Activated CD8-positive, alpha-beta memory T cell treated with anti-CD3 and anti-CD28 coated beads for 4 hours (primary cell): ENCODE measurements at regions not wholly inside any gene's neighbourhood (a gene's known extent, or its start where the extent isn't known, plus 50 kb on each side); places are given as distances from the start of the nearest gene placed in this dataset.

Experiments used
- DNase-seq, 2 donors: peaks; one replicate each; pipeline ENCODE4 v3.0.0-alpha.2; 2020; ENCODE audit warnings: low read depth in 2 of 2

DNA sequence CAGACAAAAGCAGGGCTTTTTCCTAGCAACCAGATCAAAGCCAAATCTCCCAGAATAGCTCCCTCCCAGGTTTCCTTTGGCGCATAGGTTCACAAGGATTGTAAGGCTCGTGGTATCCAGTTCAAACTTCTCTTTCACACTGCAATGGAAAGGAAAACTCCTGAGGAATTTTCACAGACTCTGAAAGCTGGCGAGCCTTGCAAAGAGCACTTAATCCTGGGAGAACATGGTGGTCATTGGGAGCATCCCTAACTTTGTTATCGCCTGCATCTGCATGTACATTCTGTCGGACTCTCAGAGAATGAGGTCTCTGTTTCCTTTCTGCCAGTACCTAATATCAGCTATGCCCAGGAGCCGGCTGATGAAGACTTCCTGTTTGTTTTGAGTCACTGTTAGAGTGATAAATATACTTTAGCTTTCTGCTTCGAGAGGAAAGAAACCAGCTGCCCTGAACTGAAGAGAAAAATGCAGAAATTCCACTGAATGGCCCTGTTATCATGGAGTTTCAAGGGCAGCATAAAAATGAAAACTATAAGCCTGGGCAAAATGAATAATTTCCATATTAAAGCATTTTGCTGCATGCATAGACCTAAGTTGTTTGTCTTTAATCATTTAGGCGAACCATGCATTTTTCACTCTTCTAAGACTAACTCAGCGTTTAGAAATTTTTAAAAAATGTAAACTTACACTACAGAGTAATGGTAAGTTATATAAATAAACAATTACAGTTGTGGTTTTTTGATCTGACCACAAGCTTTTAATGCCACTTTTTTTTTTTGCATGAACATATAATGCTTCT is 76.4 kb upstream of the ZEB2 start:
- no peak for DNase-seq

DNA sequence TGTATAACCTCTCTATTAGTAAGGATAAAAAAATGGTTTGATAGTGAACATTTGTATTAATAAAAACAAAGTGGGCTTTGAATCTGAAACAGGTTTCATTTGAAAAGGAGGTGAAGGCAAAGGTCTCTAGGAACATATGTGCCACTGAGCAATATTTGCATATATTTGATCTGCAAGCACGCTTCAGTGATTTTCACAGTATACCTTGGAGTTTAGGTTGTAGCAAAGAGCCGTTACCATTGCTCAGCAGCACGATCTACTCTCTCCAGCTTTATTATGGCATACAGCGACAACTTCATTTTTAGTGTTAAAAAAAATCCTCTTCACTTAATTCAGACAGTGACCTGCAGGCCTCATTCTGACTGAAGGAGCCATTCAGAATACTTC is 75.8 kb upstream of the ZEB2 start:
- no peak for DNase-seq

DNA sequence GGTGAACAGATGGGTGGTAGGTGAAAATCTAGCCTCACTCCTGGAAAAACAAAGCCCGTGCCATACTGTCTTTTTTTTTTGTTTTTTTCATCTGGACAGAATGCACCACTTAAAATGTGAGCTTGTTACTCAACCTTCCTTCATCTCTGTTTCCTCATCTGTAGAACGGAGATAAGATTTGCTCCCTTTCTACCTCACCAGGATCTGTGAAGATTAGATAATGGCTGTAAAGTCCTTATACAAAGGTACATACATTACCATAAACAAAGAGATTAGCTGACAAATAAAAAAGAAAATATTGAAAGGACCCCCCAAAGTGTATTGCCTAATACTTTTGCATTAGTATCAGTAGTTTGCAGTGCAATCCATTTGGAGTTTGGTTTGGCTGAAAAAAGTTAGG is 75.4 kb upstream of the ZEB2 start:
- DNase-seq = no peak

DNA sequence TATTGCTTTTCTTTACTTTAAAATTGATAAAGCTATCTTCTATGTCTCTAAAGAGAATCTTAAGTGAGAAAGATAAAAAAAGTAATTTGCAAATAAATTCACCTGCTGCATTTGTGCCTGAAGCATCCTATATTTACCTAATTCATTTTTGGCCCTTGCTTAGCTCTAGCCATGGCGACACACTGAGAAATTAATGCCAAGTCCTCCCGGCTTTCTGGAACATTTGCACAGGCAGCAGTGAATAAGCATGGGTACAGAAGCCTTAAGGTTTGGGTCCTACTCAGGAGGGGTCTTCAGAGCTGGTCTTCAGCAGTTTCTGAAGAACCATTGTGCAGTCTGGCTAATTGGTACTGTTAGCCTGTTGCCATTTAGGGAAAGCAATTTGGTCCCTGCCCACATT is 73.9 kb upstream of the ZEB2 start:
- DNase-seq = no peak

DNA sequence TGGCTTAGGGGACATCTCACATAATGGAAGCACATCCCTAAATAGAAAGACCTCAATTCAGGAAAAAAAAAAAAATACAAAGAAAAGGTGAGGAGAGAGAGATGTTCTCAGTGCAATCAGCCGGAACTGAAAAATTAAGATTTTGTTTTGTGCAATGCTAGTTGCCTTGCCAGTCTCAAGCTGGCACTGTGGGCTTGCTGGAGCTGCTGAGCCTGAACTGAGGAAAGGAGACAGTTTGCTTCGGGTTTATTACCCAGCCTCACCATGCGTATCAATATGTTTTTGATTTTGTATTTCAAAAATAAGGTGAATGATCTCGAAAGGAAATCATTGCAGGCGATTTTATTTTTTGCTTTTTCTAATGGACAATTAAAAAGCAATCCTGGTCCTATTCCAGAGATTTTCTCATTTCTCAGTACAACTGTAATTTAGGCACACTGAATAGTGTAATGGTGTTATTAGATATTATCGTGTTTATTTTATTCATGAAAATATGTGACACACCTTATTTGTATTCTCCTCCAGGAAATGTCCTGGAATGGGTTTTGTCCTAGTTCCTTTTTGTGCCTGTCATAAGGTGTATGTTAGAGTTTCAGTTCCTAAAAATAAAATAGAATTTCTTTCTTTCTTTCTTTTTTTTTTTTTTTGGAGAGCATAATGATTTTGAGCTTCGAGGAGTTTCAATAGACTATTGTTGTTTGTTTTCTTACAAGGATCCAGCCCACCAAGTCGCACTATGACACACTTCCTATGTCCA is 72.8 kb upstream of the ZEB2 start:
- no peak for DNase-seq

DNA sequence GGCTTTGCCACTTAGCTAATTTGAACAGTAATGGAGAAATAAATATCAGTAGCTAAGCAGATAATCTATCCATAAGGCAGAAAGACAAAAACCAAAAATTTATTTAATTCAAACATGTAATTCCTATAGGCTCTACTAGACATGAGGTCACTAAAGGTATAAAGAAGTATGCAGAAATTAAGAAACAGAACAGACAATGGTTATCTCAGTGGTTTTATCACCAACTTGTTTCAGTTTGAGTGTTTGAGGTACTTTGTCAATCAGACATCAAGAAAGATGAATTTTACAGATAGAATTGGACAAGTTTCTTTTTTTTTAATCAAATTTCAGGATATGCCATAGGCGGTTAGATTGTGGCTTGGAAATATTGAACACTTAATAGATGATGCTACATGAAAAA is 67.4 kb upstream of the ZEB2 start:
- DNase-seq = no peak

DNA sequence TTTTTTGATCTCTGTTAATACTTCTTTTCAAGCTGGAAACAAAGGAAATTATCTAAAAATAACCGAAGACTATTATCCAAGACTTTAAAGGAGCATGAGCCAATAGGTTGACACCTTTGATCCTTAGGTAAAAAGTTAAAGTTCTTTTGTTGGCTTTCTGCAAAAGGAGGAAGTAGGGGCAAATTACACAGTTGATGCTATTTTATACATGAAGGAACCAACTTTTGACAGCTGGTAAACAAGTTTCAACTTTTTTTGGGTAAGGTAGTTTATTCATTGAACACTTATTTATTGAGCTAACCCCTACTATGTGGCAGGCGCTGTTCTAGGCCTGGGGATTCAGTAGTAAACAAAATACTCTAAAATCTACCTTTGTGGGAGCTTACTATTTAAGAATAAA is 66.6 kb upstream of the ZEB2 start:
- no peak for DNase-seq

DNA sequence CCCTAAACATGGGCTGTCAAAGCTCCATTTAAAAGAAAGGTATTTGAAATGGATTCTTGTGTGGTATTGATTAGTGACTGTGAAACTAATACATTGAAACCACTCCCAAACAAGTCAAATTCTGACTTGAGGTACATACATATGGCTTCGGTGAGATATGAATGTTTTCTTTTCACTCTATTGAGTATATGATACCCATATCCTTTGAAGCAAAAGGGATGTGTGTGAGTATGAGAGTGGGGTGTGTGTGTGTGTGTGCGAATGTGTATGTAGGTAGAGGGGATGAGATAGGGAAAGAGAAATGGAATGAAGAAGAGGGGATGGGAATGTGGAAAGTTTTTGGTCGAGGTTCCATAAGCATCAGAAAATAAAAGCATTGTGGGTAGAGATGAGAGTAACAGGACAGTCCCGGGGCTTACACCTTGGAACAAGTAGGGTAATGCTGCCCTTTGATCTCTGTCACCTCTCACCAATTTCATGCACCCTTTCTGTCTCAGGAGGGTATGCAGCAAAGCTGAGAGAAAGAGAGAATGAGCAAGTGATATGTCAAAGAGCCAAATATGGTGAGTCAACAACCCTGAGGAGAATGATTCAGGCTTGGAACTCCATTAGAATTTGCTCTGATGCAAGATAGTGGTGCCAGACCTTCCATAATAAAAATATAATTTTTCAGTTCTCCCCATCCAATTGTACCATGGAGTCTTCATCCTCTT is 64.0 kb upstream of the ZEB2 start:
- no peak for DNase-seq

DNA sequence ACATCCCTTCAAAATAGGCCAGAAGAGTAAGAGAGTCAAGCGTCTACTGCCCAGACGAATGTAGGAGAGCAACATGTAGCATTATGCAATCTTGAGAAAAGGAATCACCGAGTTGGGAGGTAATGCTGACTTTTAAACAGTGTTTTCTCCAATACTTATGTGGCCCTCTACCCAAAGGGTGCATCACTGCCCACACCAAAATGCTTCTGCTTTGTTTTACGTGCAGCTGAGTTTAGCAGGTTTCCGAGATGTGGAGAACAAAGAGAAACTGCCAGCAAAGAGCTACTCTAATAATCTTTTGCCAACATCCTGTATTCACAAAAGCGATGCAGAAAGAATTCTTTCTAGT is 63.4 kb upstream of the ZEB2 start:
- DNase-seq = no peak

DNA sequence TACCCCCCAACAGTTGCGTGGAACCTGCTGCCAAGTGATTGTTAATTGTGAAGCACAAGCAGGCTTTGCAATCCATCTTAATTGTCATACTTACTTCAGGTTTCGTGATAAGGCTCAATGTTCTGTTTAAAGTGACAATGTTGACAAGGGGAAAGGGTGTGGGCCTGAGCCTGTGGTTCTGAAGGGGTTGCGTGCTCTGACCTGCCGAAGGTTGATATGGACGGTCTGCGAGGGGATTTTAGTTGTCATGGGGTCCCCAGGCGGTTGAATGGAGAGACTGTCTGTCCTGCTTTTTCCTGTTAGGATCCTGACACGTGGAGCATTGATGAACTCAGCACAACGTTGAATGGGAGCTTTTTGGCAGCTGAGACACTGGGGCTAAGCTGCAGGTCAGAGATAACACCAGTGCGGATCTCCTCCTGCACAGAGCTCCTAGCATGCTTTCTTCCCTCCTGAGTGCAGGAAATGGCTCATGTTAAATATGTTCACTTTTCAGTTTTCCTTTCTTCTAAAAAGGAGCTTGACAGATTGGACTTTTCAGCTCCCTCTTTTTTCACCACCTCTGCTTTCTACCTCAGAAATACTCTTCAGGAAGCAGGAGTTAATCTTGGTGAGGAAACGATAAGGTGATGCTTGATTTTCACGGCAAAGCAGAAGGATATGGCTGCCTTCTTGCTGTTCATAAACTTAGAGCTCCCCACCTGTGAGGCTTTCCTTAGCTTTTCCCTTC is 62.9 kb upstream of the ZEB2 start:
- no peak for DNase-seq

DNA sequence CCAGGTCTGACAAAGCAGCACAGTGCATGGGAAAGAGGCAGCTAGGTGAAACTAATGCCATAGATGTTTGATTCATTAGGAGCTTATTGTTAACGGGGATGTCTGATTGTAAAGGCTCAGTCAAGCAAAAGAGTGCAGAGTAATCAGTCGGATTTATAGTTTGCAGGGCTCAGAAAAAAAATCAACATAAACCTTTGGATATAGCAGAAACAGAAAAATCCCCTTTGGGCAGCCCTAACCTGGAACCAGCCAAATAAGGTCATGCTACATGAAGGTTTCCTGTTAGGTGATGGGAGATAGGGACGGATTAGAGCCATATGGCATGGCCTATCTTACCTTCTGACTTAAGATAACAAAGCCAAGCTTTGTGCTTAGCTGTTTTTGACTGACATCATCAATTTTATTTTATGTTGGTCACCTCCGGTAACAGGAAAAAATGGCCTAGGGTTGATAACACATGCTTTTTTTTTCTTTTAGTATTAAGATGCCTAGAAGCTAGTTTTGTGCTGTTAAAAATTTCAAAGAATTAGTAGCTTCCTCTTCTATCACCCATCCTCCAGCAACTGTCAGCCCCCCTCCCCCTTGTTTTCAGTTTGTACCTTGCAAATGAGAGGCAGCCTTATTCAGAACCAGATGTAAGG is 60.7 kb upstream of the ZEB2 start:
- no peak for DNase-seq

DNA sequence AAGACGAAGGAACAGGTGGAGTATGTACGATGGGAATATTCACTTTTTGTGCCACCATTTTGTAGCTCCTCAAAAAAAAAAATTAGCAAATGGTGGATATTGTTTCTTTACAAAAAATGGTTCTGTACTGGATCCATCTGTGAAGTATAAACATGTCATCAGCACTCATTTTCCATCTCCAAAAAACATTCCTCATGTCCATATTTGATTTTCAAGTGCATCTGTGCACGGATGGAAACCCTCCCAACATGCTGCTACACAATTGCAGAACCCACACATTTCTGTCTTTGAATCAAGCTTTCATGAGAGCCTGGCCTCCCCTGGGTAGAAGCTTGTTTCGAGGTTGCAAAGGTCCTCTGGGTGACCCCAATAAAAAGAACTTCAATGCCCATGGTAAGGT is 59.6 kb upstream of the ZEB2 start:
- no peak for DNase-seq

DNA sequence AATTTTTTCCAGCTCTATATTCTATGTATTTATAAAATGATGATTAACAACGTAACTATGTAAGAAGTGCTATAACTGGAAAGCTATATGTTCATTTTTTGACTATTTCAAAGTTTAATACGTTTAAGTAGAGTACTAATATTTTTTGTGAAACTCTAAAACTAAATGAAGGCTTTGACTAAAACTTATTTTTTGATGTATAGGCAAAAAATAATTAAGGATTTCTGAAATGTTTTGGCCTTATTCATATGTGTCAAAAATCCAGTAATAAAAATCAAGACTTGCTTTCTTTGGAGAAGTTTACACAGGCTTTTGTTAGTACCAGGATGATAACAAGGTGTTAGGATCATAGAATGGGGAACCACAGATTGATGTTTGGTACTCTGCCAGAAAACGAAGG is 58.2 kb upstream of the ZEB2 start:
- no peak for DNase-seq

DNA sequence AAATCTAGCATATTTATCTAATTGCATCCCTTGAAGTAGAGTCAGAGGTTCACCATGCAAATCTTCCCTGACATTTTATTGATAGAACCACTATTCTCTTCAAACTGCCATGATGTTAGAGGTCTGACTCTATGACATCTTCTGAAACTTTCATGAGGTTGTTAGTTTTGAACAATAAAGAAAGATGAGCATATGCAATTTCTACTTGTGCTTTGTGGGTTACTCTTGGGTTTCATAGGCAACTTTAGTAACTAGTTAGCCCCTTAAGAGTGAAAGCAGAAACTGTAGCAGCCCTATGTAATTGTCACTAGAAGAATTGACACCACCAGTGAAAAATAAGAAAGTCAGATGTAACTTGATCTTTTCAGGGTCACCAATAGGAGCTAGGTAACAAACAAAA is 53.1 kb upstream of the ZEB2 start:
- no peak for DNase-seq

DNA sequence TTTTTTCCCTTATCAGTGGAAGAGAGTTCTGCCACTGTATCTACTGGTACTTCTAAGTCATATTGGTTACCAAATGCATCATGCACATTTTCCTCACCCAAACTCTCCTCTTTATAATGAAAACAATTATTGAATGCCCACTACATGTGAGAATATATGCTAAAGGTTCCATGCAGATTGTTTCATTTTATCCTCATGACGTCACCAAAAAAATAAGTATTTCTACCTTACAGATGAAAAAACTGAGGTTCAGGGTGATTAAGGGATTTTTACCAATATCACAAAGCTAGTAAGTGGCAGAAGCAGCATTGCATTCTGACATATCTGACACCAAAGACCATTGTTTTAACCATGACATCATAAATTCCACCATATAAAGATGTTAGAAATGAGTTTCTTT is 51.9 kb upstream of the ZEB2 start:
- DNase-seq = no peak

DNA sequence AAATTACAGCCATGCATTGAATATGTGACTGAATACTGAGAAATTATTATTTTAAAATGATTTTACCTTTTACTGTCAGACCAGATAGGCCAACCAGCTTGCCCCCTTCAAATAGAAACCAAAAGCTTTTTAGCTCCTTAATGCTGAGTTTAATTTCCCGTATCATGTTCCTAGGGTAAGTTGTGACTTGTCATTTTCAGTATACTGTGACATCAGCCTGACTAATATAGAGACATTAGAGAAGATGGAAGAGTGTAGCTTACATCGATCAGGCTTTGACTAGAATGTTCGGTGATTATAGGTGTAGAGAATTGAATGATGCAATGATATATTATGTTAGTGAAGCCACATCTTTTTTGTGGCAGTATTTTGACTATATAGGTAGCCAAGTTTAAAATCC is 50.6 kb upstream of the ZEB2 start:
- DNase-seq = no peak
